ENCODE measurements at regions not wholly inside any gene's neighbourhood (a gene's known extent, or its start where the extent isn't known, plus 50 kb on each side); places are given as distances from the start of the nearest gene placed in this dataset.

DNA sequence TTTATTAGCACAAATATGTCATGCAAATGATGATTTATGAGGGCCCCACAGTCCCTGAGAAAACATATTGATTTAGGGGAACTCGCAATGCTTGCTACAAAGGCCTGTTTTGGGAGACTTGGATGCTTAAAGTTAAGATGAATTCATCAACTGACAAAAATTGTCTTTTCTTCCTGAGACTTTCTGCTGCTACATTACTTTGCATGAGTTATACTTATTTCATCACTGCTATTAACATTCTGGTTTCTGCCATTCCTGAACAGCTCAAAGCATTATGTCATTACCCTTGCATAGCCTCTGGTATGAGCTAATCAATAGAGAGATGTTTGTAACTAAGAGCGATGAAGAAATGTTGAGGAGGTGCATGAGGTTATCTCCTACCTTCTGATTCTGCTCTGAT is 74.4 kb downstream of the SOX11 start:
- no peak overlapping the region for H3K4me3 ChIP-seq (ENCODE audit: low read depth, low read length)
- DNase-seq (ENCODE audit: low read depth): no peak
- TF ChIP-seq, protein P1, sequence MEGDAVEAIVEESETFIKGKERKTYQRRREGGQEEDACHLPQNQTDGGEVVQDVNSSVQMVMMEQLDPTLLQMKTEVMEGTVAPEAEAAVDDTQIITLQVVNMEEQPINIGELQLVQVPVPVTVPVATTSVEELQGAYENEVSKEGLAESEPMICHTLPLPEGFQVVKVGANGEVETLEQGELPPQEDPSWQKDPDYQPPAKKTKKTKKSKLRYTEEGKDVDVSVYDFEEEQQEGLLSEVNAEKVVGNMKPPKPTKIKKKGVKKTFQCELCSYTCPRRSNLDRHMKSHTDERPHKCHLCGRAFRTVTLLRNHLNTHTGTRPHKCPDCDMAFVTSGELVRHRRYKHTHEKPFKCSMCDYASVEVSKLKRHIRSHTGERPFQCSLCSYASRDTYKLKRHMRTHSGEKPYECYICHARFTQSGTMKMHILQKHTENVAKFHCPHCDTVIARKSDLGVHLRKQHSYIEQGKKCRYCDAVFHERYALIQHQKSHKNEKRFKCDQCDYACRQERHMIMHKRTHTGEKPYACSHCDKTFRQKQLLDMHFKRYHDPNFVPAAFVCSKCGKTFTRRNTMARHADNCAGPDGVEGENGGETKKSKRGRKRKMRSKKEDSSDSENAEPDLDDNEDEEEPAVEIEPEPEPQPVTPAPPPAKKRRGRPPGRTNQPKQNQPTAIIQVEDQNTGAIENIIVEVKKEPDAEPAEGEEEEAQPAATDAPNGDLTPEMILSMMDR (IDR thresholded peaks at IDR 0.05; ENCODE audit: low read depth, low read length, missing control alignments): no peak

DNA sequence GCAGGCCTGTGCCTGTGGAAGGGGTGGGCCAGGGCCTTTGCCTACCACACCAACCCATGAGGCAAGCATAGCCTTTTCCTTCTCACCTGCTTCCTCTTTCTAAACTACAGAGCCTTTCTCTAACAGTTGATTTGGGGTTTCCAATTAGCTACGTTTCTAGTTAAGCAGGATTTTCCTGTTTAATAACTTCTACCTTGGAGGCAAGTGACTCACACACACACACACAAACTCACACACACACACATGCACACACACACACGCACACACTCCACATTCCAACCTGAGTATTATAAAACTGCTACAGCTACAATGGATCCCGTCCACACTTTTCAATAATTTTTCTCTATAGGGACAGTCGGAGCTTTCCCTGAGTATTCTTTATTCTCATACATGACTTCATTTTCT is 84.9 kb downstream of the SOX11 start:
- TF ChIP-seq, protein P1 (IDR thresholded peaks at IDR 0.05; ENCODE audit: low read depth, low read length, missing control alignments): no peak
- no peak for DNase-seq (ENCODE audit: low read depth)
- no peak overlapping the region for H3K4me3 ChIP-seq (ENCODE audit: low read depth, low read length)

GRCh38 chr2:5781679-5782078 is 89.5 kb downstream of the SOX11 start:
- no peak overlapping the region for H3K4me3 ChIP-seq (ENCODE audit: low read depth, low read length)
- DNase-seq (ENCODE audit: low read depth): no peak
- TF ChIP-seq, protein P1 (IDR thresholded peaks at IDR 0.05; ENCODE audit: low read depth, low read length, missing control alignments): no peak

DNA sequence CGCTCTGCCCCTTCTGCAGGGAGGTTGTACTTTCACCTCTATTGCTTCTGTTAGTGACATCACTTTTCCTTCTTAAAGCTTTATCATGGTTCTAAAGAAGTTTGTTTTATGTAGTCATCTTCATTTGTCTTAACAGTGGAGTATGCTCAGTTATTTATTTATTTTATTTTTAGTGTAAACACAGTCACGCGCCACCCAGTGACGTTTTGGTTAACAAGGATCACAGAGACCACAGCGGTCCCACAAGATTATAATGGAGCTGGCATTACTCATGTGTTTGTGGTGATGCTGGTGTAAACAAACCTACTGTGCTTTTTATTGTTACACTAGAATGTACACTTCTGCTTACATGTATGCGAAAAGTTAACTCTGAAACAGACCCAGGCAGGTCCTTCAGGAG is 89.9 kb downstream of the SOX11 start:
- TF ChIP-seq, protein P1 (IDR thresholded peaks at IDR 0.05; ENCODE audit: low read depth, low read length, missing control alignments): no peak

DNA sequence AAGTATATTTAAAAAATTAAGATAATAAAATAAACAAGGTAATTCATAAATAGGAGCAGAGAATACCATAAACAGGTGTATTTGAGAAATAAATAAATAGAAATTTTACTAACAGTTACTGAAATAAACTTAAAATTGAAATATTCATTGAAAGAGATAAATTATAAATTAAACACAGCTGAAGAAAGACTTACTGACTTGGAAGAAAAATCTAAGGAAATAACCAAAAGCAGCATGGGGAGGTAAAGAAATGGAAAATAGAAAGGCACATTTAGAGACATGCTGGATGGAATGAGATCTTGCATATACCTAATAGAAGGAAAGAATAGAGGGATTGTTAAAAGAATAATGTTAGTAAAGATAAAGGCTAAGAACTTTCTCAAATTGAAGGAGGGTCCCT is 96.3 kb downstream of the SOX11 start:
- H3K4me3 ChIP-seq (ENCODE audit: low read depth, low read length): no peak overlapping the region
- no peak for DNase-seq (ENCODE audit: low read depth)
- TF ChIP-seq, protein P1 (IDR thresholded peaks at IDR 0.05; ENCODE audit: low read depth, low read length, missing control alignments): no peak

More for the DNA sequence above, 89.9 kb downstream of the SOX11 start:
- no peak overlapping the region for H3K4me3 ChIP-seq (ENCODE audit: low read depth, low read length)
- DNase-seq (ENCODE audit: low read depth): no peak

GRCh38 chr2:5791371-5791770 is 99.2 kb downstream of the SOX11 start:
- TF ChIP-seq, protein P1 (IDR thresholded peaks at IDR 0.05; ENCODE audit: low read depth, low read length, missing control alignments): no peak
- H3K4me3 ChIP-seq (ENCODE audit: low read depth, low read length): no peak overlapping the region
- DNase-seq (ENCODE audit: low read depth): no peak

DNA sequence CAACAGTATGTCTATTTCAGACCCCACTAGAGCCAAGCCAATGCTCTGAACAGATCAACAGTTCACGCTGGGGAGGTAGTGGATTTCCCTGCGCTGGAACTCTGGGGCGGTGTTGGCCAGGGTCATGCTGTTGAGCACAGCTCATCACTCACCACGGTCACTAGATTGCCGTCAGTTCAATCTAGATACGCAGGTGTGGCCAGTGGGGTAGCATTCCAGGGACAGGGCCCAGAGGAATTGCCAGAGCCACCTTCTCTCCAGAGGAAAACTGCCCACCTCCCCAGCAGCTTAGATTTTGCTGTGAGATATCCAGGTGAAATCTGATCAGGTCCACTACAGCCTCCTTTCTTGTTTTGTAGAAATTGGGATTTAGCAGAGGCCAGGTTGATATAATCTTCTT is 101.8 kb downstream of the SOX11 start:
- TF ChIP-seq, protein P1 (IDR thresholded peaks at IDR 0.05; ENCODE audit: low read depth, low read length, missing control alignments): no peak
- H3K4me3 ChIP-seq (ENCODE audit: low read depth, low read length): no peak overlapping the region
- no peak for DNase-seq (ENCODE audit: low read depth)

Data from GM12864 (cell line).